Neural cell (in vitro differentiated cells): ENCODE measurements at regions not wholly inside any gene's neighbourhood (a gene's known extent, or its start where the extent isn't known, plus 50 kb on each side); places are given as distances from the start of the nearest gene placed in this dataset.

Experiments used
- EP300 ChIP-seq: fragments of 450-650 bp; conservative IDR thresholded peaks from 2 replicates; pipeline ENCODE4 v1.6.1; 2014; ENCODE audit warnings: antibody characterized with exemption, mild to moderate bottlenecking, moderate library complexity; ENCODE audit not compliant: poor library complexity, severe bottlenecking
- EZH2 ChIP-seq: fragments of 200-600, 300-800 bp; shearing (Covaris generic), sonication (generic); IDR thresholded peaks from 2 replicates; pipeline ENCODE4 v1.6.1; 2014; ENCODE audit warnings: antibody characterized with exemption, low read length, borderline replicate concordance, mild to moderate bottlenecking; ENCODE audit not compliant: insufficient read depth, poor library complexity, severe bottlenecking
- MXI1 ChIP-seq: fragments of 450-650 bp; conservative IDR thresholded peaks from 2 replicates; pipeline ENCODE4 v1.6.1; 2014; ENCODE audit warnings: antibody characterized with exemption, mild to moderate bottlenecking; ENCODE audit not compliant: poor library complexity, severe bottlenecking
- POLR2AphosphoS5 ChIP-seq: IDR thresholded peaks from 2 replicates; pipeline ENCODE4 v1.6.1; 2012
- RAD21 ChIP-seq: fragments of 450-650 bp; conservative IDR thresholded peaks from 2 replicates; pipeline ENCODE4 v1.6.1; 2014; ENCODE audit warnings: antibody characterized with exemption, mild to moderate bottlenecking, moderate library complexity
- SMC3 ChIP-seq: fragments of 450-650 bp; conservative IDR thresholded peaks from 2 replicates; pipeline ENCODE4 v1.6.1; 2014; ENCODE audit warnings: antibody characterized with exemption, mild to moderate bottlenecking, moderate library complexity; ENCODE audit not compliant: poor library complexity
- TAF1 ChIP-seq: IDR thresholded peaks from 2 replicates; pipeline ENCODE4 v1.6.1; 2012; ENCODE audit warnings: low read depth
- TF ChIP-seq, protein P1 (sequence below): fragments of 450-650 bp; IDR thresholded peaks from 2 replicates; pipeline ENCODE4 v1.5.1; 2014; ENCODE audit warnings: antibody characterized with exemption, mild to moderate bottlenecking, moderate library complexity; ENCODE audit not compliant: poor library complexity, severe bottlenecking
- TF ChIP-seq, protein P2 (sequence below): IDR thresholded peaks from 2 replicates; pipeline ENCODE4 v1.6.1; 2012; ENCODE audit warnings: borderline replicate concordance

DNA sequence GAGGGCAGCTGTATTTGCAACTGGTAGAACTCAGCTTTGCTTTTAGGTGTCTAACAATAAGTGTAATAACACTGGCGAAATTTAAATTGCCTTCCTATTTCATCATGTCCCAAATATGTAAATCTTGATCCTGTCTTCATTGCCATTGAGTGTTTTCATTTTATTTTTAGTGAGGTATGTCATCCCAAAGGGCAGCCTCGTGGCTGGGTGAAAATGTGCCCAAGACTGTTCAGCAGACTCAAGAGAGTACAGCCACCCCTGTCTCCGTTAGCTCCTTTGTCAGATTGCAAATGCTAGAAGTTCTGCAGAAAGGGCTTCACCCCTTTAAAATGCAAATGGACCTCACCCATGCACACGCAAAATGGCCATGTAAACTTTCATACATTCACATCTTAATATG, 278.8 kb downstream of the RND3 start:
- TF ChIP-seq EZH2 (no peak), POLR2AphosphoS5 (no peak), EP300 (no peak), SMC3 (no peak), MXI1 (no peak), RAD21 (no peak), TAF1 (no peak)
- TF ChIP-seq, protein P1, sequence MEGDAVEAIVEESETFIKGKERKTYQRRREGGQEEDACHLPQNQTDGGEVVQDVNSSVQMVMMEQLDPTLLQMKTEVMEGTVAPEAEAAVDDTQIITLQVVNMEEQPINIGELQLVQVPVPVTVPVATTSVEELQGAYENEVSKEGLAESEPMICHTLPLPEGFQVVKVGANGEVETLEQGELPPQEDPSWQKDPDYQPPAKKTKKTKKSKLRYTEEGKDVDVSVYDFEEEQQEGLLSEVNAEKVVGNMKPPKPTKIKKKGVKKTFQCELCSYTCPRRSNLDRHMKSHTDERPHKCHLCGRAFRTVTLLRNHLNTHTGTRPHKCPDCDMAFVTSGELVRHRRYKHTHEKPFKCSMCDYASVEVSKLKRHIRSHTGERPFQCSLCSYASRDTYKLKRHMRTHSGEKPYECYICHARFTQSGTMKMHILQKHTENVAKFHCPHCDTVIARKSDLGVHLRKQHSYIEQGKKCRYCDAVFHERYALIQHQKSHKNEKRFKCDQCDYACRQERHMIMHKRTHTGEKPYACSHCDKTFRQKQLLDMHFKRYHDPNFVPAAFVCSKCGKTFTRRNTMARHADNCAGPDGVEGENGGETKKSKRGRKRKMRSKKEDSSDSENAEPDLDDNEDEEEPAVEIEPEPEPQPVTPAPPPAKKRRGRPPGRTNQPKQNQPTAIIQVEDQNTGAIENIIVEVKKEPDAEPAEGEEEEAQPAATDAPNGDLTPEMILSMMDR: no peak
- TF ChIP-seq, protein P2, sequence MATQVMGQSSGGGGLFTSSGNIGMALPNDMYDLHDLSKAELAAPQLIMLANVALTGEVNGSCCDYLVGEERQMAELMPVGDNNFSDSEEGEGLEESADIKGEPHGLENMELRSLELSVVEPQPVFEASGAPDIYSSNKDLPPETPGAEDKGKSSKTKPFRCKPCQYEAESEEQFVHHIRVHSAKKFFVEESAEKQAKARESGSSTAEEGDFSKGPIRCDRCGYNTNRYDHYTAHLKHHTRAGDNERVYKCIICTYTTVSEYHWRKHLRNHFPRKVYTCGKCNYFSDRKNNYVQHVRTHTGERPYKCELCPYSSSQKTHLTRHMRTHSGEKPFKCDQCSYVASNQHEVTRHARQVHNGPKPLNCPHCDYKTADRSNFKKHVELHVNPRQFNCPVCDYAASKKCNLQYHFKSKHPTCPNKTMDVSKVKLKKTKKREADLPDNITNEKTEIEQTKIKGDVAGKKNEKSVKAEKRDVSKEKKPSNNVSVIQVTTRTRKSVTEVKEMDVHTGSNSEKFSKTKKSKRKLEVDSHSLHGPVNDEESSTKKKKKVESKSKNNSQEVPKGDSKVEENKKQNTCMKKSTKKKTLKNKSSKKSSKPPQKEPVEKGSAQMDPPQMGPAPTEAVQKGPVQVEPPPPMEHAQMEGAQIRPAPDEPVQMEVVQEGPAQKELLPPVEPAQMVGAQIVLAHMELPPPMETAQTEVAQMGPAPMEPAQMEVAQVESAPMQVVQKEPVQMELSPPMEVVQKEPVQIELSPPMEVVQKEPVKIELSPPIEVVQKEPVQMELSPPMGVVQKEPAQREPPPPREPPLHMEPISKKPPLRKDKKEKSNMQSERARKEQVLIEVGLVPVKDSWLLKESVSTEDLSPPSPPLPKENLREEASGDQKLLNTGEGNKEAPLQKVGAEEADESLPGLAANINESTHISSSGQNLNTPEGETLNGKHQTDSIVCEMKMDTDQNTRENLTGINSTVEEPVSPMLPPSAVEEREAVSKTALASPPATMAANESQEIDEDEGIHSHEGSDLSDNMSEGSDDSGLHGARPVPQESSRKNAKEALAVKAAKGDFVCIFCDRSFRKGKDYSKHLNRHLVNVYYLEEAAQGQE: no peak
